HCT116 (cell line): ENCODE measurements at regions not wholly inside any gene's neighbourhood (a gene's known extent, or its start where the extent isn't known, plus 50 kb on each side); places are given as distances from the start of the nearest gene placed in this dataset.

ENCODE experiments used
- ATAC-seq: fragments of 200-7000 bp; cut with Tn5 transposase; 2 replicates; pipeline ENCODE4 v1.9.1; 2020; ENCODE audit warnings: mild to moderate bottlenecking, moderate library complexity
- BruUV-seq: library from RNA; stranded (reverse); fragments of 400-500 nt; replicated peaks from 2 replicates; lab custom pipeline; 2021; lab: Mats Ljungman, UMichigan
- CTCF ChIA-PET: fragments of 300-600 bp; sonication (Branson Sonifier 250); formaldehyde crosslinking; loops from one replicate; lab custom pipeline; 2021; ENCODE audit warnings: antibody characterized with exemption; lab: Charles Lee
- POLR2A ChIA-PET: fragments of 300-600, 350-600 bp; sonication (Branson Sonifier 250); formaldehyde crosslinking; loops from one replicate; lab custom pipeline; 2021; ENCODE audit warnings: antibody characterized with exemption; lab: Charles Lee
- RAD21 ChIA-PET, 2 experiments: fragments of 300-600 bp; sonication (Branson Sonifier 250); formaldehyde crosslinking; loops; one replicate each; lab custom pipeline; 2023; ENCODE audit warnings: low total read pairs in 2 of 2; ENCODE audit not compliant: uncharacterized antibody in 2 of 2, unreplicated experiment in 2 of 2, low non-redundant PET in 1 of 2; lab: Charles Lee
- DNase-seq: peaks from one replicate; pipeline ENCODE4 v3.0.0-alpha.2; 2010; ENCODE audit warnings: low read depth, low spot score
- H2AFZ ChIP-seq: fragments of 200-600 bp; shearing (Covaris generic), sonication (generic); 2 replicates; pipeline ENCODE4 v1.6.1; 2017; ENCODE audit warnings: low read depth, mixed run types, mixed read lengths, antibody characterized with exemption, low read length; ENCODE audit not compliant: poor library complexity, severe bottlenecking
- H3K27ac ChIP-seq: 2 replicates; pipeline ENCODE4 v1.5.1; 2012; ENCODE audit warnings: low read depth, low read length
- H3K27me3 ChIP-seq: fragments of 200-600 bp; sonication (generic); 2 replicates; pipeline ENCODE4 v1.6.1; 2016; ENCODE audit warnings: mixed run types, low read length, mixed read lengths; ENCODE audit not compliant: insufficient read depth
- H3K36me3 ChIP-seq, 2 experiments: fragments of 200-500 bp in 1 of 2; fragments of 200-600 bp in 1 of 2; sonication (Bioruptor generic) in 1 of 2; sonication (generic) in 1 of 2; 2 replicates each; pipeline versions ENCODE4 v1.5.1 to v1.6.1; 2014 to 2016; ENCODE audit warnings: low read length in 2 of 2, inconsistent platforms in 1 of 2, mixed read lengths in 1 of 2, mixed run types in 1 of 2; ENCODE audit not compliant: insufficient read depth in 2 of 2, control insufficient read depth in 1 of 2
- H3K4me1 ChIP-seq, 2 experiments: fragments of 200-600 bp in 1 of 2; sonication (generic) in 1 of 2; 2 replicates each; pipeline versions ENCODE4 v1.5.1 to v1.6.1; 2012 to 2017; ENCODE audit warnings: low read length in 2 of 2, inconsistent platforms in 1 of 2, mild to moderate bottlenecking in 1 of 2, mixed read lengths in 1 of 2, mixed run types in 1 of 2, moderate library complexity in 1 of 2; ENCODE audit not compliant: insufficient read depth in 2 of 2, control insufficient read depth in 1 of 2
- H3K4me2 ChIP-seq: fragments of 200-600 bp; sonication (generic); 2 replicates; pipeline ENCODE4 v1.6.1; 2017; ENCODE audit warnings: mixed run types, low read length, mixed read lengths
- H3K4me3 ChIP-seq, 2 experiments: fragments of 200-600 bp in 1 of 2; sonication (generic) in 1 of 2; replicated peaks in 1 of 2; 2 replicates each; pipeline ENCODE4 v1.5.1; 2011 to 2016; ENCODE audit warnings: low read length in 2 of 2, control low read depth in 1 of 2, low read depth in 1 of 2, mild to moderate bottlenecking in 1 of 2, mixed read lengths in 1 of 2, mixed run types in 1 of 2
- H3K79me2 ChIP-seq: fragments of 200-600 bp; sonication (generic); 2 replicates; pipeline ENCODE4 v1.6.1; 2017; ENCODE audit warnings: mild to moderate bottlenecking, mixed run types, low read length, moderate library complexity, mixed read lengths; ENCODE audit not compliant: insufficient read depth
- H3K9ac ChIP-seq: fragments of 200-600 bp; sonication (generic); 2 replicates; pipeline ENCODE4 v1.6.1; 2016; ENCODE audit warnings: low read length, mixed read lengths
- H3K9me2 ChIP-seq: fragments of 200-600 bp; sonication (generic), shearing (Covaris generic); 2 replicates; pipeline ENCODE4 v1.6.1; 2017; ENCODE audit warnings: mixed run types, mild to moderate bottlenecking, moderate library complexity; ENCODE audit not compliant: insufficient read depth
- H3K9me3 ChIP-seq, 2 experiments: fragments of 200-500 bp in 1 of 2; fragments of 200-600 bp in 1 of 2; sonication (Bioruptor generic) in 1 of 2; sonication (generic) in 1 of 2; 2 replicates each; pipeline ENCODE4 v1.6.1; 2014 to 2017; ENCODE audit warnings: low read length in 2 of 2, mixed read lengths in 2 of 2, inconsistent platforms in 1 of 2, low read depth in 1 of 2, mild to moderate bottlenecking in 1 of 2, mixed run types in 1 of 2, moderate library complexity in 1 of 2; ENCODE audit not compliant: control insufficient read depth in 1 of 2, insufficient read depth in 1 of 2
- H4K20me1 ChIP-seq: fragments of 200-600 bp; sonication (generic), shearing (Covaris generic); 2 replicates; pipeline ENCODE4 v1.6.1; 2017; ENCODE audit warnings: mixed run types, mild to moderate bottlenecking, moderate library complexity; ENCODE audit not compliant: insufficient read depth
- CBX3 ChIP-seq: IDR thresholded peaks from 2 replicates; pipeline ENCODE4 v1.6.1; 2012; ENCODE audit warnings: low read depth
- EZH2 ChIP-seq: fragments of 200-600 bp; sonication (generic); IDR thresholded peaks from 2 replicates; pipeline ENCODE4 v1.6.1; 2017; ENCODE audit warnings: antibody characterized with exemption, mixed run types
- FOSL1 ChIP-seq: IDR thresholded peaks from 2 replicates; pipeline ENCODE4 v1.6.1; 2012; ENCODE audit warnings: low read depth
- JUND ChIP-seq: IDR thresholded peaks from 2 replicates; pipeline ENCODE4 v1.6.1; 2012
- POLR2AphosphoS5 ChIP-seq: IDR thresholded peaks from 2 replicates; pipeline ENCODE4 v1.6.1; 2011; ENCODE audit warnings: mild to moderate bottlenecking, low read depth, low read length, moderate library complexity
- RAD21 ChIP-seq: IDR thresholded peaks from 2 replicates; pipeline ENCODE4 v1.6.1; 2012; ENCODE audit warnings: low read depth, mild to moderate bottlenecking
- SP1 ChIP-seq: IDR thresholded peaks from 2 replicates; pipeline ENCODE4 v1.6.1; 2012; ENCODE audit warnings: low read depth
- SRF ChIP-seq: IDR thresholded peaks from 2 replicates; pipeline ENCODE4 v1.6.1; 2012; ENCODE audit warnings: low read depth
- YY1 ChIP-seq: IDR thresholded peaks from 2 replicates; pipeline ENCODE4 v1.6.1; 2011; ENCODE audit warnings: low read length, low read depth, moderate library complexity, mild to moderate bottlenecking; ENCODE audit not compliant: insufficient replicate concordance; ENCODE audit errors: extremely low read depth
- ZFX ChIP-seq: fragments of 450-650 bp; IDR thresholded peaks from 2 replicates; pipeline ENCODE4 v1.6.1; 2017
- ZNF274 ChIP-seq: fragments of 200-500 bp; sonication (Bioruptor generic); IDR thresholded peaks from 2 replicates; pipeline ENCODE4 v1.6.1; 2014; ENCODE audit warnings: mild to moderate bottlenecking, low read depth, low read length, inconsistent platforms
- intact Hi-C: fragments of 100-400 bp; cut with micrococcal nuclease; formaldehyde crosslinking; loops from 2 replicates; pipeline ENCODE4 v1.10.0; 2022
- TF ChIP-seq, protein P1 (sequence below): IDR thresholded peaks from 2 replicates; pipeline ENCODE4 v1.6.1; 2012
- TF ChIP-seq, protein P2 (sequence below), 3 experiments: fragments of 200-600 bp in 1 of 3; sonication (generic) in 1 of 3; IDR thresholded peaks in 2 of 3; conservative IDR thresholded peaks in 1 of 3; 2 replicates each; pipeline ENCODE4 v1.5.1; 2012 to 2017; ENCODE audit warnings: low read depth in 2 of 3, low read length in 2 of 3, antibody characterized with exemption in 1 of 3, borderline replicate concordance in 1 of 3, control low read depth in 1 of 3, mild to moderate bottlenecking in 1 of 3, mixed read lengths in 1 of 3, mixed run types in 1 of 3, moderate library complexity in 1 of 3; ENCODE audit not compliant: insufficient read depth in 1 of 3

DNA sequence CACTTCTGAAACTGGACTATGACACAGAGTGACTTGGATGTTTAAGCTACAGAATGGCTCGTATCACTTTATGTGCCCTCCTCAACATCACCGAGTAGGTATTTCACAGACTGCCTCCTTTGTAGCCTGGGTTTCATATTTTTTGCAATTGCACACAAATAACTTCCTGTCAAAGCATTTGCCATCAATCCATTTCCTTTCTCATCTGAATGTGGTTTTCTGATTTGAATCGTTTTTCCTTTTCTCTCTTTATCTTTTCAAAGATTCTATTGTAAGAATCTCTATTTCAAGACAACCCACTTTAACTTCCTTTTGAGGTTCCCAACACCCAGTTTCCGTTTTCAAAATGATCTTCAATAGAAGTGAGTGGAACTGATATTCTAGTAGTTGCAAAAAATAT lies 563.8 kb upstream of the ARRDC3 start (continued):
- no peak for TF ChIP-seq POLR2AphosphoS5
- TF ChIP-seq, protein P1, sequence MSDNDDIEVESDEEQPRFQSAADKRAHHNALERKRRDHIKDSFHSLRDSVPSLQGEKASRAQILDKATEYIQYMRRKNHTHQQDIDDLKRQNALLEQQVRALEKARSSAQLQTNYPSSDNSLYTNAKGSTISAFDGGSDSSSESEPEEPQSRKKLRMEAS = no peak
- TF ChIP-seq ZNF274 = no peak

DNA sequence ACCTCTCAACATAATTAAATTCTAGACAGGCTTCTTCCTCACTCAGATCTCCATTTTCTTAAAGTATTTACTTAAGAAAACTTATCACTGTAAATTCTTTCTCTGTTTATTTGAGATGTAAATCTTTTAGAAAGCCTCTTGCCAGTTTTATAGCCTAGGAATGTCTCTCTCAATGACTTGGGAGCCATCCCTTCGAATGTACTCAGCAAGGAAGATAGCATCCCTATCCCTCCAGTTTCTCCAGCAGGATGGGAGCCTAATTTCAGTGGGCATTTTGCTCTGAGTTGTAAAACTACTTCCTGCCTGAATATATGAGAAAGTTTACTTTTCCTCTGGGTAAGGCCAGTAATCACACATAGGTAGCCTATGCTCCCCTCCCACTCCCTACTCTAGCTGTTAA lies 558.5 kb upstream of the ARRDC3 start:
- H4K20me1 ChIP-seq = no peaks in the 10 kb centered on the region
- H2AFZ ChIP-seq = no peak overlapping the region
- H3K79me2 ChIP-seq = no peaks in the 10 kb centered on the region
- no peaks in the 10 kb centered on the region for H3K9me3 ChIP-seq
- no peak overlapping the region for H3K27ac ChIP-seq
- CTCF ChIA-PET = no interaction called here
- RAD21 ChIA-PET = no interaction called here
- no peaks in the 10 kb centered on the region for H3K4me1 ChIP-seq
- no peaks in the 10 kb centered on the region for H3K9me2 ChIP-seq
- H3K4me2 ChIP-seq = no peak overlapping the region
- no TSS peak for BruUV-seq
- no peak for ATAC-seq
- TF ChIP-seq YY1 (no peak), POLR2AphosphoS5 (no peak), SRF (no peak), EZH2 (no peak), FOSL1 (no peak), SP1 (no peak), ZFX (no peak), JUND (no peak), CBX3 (no peak), RAD21 (no peak)
- TF ChIP-seq, protein P2, sequence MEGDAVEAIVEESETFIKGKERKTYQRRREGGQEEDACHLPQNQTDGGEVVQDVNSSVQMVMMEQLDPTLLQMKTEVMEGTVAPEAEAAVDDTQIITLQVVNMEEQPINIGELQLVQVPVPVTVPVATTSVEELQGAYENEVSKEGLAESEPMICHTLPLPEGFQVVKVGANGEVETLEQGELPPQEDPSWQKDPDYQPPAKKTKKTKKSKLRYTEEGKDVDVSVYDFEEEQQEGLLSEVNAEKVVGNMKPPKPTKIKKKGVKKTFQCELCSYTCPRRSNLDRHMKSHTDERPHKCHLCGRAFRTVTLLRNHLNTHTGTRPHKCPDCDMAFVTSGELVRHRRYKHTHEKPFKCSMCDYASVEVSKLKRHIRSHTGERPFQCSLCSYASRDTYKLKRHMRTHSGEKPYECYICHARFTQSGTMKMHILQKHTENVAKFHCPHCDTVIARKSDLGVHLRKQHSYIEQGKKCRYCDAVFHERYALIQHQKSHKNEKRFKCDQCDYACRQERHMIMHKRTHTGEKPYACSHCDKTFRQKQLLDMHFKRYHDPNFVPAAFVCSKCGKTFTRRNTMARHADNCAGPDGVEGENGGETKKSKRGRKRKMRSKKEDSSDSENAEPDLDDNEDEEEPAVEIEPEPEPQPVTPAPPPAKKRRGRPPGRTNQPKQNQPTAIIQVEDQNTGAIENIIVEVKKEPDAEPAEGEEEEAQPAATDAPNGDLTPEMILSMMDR (IDR thresholded peaks at IDR 0.05 in 2 of 3, conservative IDR thresholded peaks at IDR 0.05 in 1 of 3; ENCODE audit: borderline replicate concordance in 1 of 3, insufficient read depth in 1 of 3, low read depth in 2 of 3, low read length in 2 of 3) = no peak
- TF ChIP-seq, all 23 proteins: peak for 0
- POLR2A ChIA-PET = no interaction called here
- H3K27me3 ChIP-seq = no peaks in the 10 kb centered on the region
- DNase-seq = no peak
- H3K36me3 ChIP-seq = no peaks in the 10 kb centered on the region
- intact Hi-C loops = no loop called here
- no peak overlapping the region for H3K9ac ChIP-seq
- no peak overlapping the region for H3K4me3 ChIP-seq
